GM19397 (cell line): ENCODE measurements at regions not wholly inside any gene's neighbourhood (a gene's known extent, or its start where the extent isn't known, plus 50 kb on each side); places are given as distances from the start of the nearest gene placed in this dataset.
"Not testable (repeated sequence)": the region's sequence is repeated elsewhere in the genome, so short reads cannot be mapped to it uniquely, and the experiment has no call there.

Experiments
- ATAC-seq: cut with Tn5 transposase; IDR thresholded peaks from one replicate; pipeline ENCODE4 v1.9.1; 2021; ENCODE audit warnings: mild to moderate bottlenecking, moderate library complexity; ENCODE audit not compliant: unreplicated experiment

- ATAC-seq = no peak
Measured at GRCh38 chr6:22349051-22349450, 52.2 kb upstream of the PRL start.

GRCh38 chr6:22349528-22349927 is 52.7 kb upstream of the PRL start:
- ATAC-seq = no peak

- ATAC-seq = no peak
Measured at GRCh38 chr6:22350109-22350508, 53.3 kb upstream of the PRL start.

GRCh38 chr6:22353101-22353500 is 56.3 kb upstream of the PRL start:
- ATAC-seq = no peak

GRCh38 chr6:22356362-22356940 is 59.6 kb upstream of the PRL start:
- ATAC-seq = no peak

- ATAC-seq = peak; percentile 79
Measured at GRCh38 chr6:22357724-22358189, 60.9 kb upstream of the PRL start.

GRCh38 chr6:22361576-22361975 is 64.7 kb upstream of the PRL start:
- ATAC-seq = no peak

- ATAC-seq = no peak
Measured at GRCh38 chr6:22362361-22362760, 65.5 kb upstream of the PRL start.

- no peak for ATAC-seq
Measured at GRCh38 chr6:22363166-22363713, 66.4 kb upstream of the PRL start.

GRCh38 chr6:22363714-22364239 is 66.9 kb upstream of the PRL start:
- no peak for ATAC-seq

- ATAC-seq = no peak
Measured at GRCh38 chr6:22364306-22364705, 67.5 kb upstream of the PRL start.

- no peak for ATAC-seq
Measured at GRCh38 chr6:22366214-22366613, 69.4 kb upstream of the PRL start.

- no peak for ATAC-seq
Measured at GRCh38 chr6:22367346-22367745, 70.5 kb upstream of the PRL start.

GRCh38 chr6:22368794-22369193 is 72.0 kb upstream of the PRL start:
- ATAC-seq = no peak

GRCh38 chr6:22372922-22373321 is 76.1 kb upstream of the PRL start:
- ATAC-seq = peak; percentile 82

GRCh38 chr6:22374950-22375349 is 78.1 kb upstream of the PRL start:
- ATAC-seq = not testable (repeated sequence)

- ATAC-seq = not testable (repeated sequence)
Measured at GRCh38 chr6:22376293-22376692, 79.5 kb upstream of the PRL start.

- ATAC-seq = not testable (repeated sequence)
Measured at GRCh38 chr6:22378536-22378935, 81.7 kb upstream of the PRL start.

GRCh38 chr6:22380236-22380635 is 83.4 kb upstream of the PRL start:
- ATAC-seq = no peak

- ATAC-seq = no peak
Measured at GRCh38 chr6:22381845-22382544, 85.2 kb upstream of the PRL start.

GRCh38 chr6:22383016-22383415 is 86.2 kb upstream of the PRL start:
- ATAC-seq = no peak

GRCh38 chr6:22392711-22393110 is 95.9 kb upstream of the PRL start:
- no peak for ATAC-seq
